ENCODE measurements at regions not wholly inside any gene's neighbourhood (a gene's known extent, or its start where the extent isn't known, plus 50 kb on each side); places are given as distances from the start of the nearest gene placed in this dataset.
A peak's percentile ranks its signal among the peaks of the same experiment; 100 is the strongest.
"Not testable (repeated sequence)": the region's sequence is repeated elsewhere in the genome, so short reads cannot be mapped to it uniquely, and the experiment has no call there.

DNA sequence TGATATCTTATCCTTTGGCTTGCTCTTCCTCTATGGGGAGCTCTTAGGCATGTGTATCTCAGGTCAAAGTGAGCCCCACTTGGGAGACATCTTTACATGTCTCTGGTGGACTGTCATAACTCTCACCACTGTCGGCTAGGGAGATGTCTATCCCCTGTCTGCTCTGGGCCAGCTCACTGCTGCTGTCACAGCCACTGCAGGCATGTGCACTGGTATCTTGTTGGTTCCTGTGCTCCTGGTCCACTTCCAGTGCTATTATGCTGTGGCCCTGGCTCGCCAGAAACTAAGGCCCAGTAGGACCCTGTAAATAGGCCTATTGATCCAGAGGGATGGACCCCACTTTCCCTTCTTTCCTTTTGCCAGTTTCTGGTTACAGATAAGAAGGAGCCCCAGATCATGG, 56.6 kb upstream of the LAS1L start:
- DNase-seq (ENCODE audit: low read depth, low spot score), result no peak
- in situ Hi-C loops (cut with HindIII; ENCODE audit: low sequenced_read_pairs), result no loop called here
- no peak overlapping the region for H3K4me3 ChIP-seq (ENCODE audit: low read depth, low read length)
- TF ChIP-seq, protein P1, sequence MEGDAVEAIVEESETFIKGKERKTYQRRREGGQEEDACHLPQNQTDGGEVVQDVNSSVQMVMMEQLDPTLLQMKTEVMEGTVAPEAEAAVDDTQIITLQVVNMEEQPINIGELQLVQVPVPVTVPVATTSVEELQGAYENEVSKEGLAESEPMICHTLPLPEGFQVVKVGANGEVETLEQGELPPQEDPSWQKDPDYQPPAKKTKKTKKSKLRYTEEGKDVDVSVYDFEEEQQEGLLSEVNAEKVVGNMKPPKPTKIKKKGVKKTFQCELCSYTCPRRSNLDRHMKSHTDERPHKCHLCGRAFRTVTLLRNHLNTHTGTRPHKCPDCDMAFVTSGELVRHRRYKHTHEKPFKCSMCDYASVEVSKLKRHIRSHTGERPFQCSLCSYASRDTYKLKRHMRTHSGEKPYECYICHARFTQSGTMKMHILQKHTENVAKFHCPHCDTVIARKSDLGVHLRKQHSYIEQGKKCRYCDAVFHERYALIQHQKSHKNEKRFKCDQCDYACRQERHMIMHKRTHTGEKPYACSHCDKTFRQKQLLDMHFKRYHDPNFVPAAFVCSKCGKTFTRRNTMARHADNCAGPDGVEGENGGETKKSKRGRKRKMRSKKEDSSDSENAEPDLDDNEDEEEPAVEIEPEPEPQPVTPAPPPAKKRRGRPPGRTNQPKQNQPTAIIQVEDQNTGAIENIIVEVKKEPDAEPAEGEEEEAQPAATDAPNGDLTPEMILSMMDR (IDR thresholded peaks at IDR 0.05; ENCODE audit: low read depth, low read length), result no peak

DNA sequence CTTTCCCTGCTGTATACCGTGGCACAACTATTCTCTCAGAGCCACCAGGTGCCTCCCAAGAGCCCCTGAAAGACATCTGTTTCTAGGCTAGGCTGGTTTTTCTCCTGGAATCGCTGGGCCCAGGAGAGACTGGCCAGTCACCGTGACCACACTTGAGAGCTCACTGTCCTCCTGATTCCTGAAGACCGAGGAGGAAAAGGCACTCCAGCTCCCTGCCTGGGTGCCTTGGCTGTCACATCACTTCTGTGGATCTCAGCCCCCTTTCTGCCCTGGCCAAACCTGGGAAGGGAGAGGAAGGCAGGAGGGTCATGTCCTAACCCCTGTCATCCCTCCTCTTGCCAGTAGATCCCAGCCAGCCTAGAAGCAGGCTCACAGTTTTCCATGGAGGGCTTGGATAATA, 54.7 kb upstream of the LAS1L start:
- H3K4me3 ChIP-seq (ENCODE audit: low read depth, low read length), result no peak overlapping the region
- TF ChIP-seq, protein P1 (IDR thresholded peaks at IDR 0.05; ENCODE audit: low read depth, low read length), result no peak
- DNase-seq (ENCODE audit: low read depth, low spot score), result no peak
- in situ Hi-C loops (cut with HindIII; ENCODE audit: low sequenced_read_pairs), result no loop called here

DNA sequence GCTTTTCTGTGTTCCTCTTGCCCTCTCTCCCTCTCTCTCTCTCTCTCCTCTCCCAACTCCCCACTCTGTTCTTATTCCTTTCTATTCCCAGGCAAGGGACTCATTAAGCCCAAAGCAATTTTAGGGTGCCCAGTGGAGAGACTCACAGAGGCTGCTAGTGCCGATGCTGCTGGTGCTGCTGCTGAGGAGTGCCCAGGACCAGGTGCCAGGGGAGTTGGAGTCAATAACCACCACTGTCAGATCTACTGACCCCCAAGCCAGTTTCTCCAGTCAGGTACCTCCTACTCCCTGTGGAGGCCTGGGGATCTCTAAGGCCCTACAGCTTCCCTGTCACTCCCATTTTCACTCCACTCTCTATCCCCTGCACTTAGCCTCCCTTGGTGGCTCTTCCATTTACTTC, 54.2 kb upstream of the LAS1L start:
- no peak for DNase-seq (ENCODE audit: low read depth, low spot score)
- in situ Hi-C loops (cut with HindIII; ENCODE audit: low sequenced_read_pairs), result no loop called here
- TF ChIP-seq, protein P1 (IDR thresholded peaks at IDR 0.05; ENCODE audit: low read depth, low read length), result no peak
- H3K4me3 ChIP-seq (ENCODE audit: low read depth, low read length), result no peak overlapping the region

DNA sequence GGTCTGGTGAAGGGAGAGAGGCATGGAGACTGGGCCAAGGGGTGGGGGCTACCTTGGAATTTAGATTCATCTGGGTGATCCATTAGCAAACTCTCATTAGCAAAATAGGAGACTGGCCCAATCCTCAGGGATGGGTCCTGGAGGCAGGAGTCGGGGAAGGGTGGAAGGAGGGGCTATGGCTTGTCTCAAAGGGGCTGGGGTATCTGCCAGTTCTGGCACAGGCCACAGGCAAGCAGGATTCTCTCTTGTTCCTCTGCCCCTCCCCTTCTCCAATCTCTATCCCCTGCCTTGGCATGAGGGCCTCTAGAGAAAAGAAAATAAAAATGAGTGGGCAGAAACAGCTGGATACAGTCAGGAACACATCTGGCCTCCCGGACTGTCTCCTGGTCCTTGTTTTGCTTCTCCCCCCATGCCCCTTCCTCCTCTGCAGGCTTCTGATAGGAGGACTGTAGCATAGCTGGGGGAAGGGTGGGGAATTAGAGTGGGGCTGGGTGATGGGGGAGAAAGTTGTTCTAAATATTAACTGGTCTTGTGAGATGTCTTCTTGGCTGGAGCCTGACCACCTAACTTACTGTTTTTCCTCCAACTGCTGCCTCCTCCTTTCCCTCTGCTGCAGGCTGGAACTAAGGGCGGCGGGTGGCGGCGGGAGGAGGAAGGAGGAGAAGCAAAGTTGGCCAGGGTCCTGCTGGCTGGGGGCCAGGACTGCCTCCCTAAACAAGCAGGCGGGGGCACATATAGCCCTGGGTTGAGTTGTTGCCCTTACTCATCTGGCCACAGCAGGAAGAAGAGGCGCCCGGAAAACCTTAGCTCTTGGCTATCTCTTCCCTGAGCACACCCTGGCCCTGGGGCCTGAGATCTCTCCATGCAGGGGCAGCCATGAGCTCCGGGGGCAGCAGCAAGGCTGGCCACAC, 53.3 kb upstream of the LAS1L start:
- H3K4me3 ChIP-seq (ENCODE audit: low read depth, low read length), result no peak overlapping the region
- TF ChIP-seq, protein P1 (IDR thresholded peaks at IDR 0.05; ENCODE audit: low read depth, low read length), result no peak
- peak; percentile 58 for DNase-seq (ENCODE audit: low read depth, low spot score)
- in situ Hi-C loops (cut with HindIII; ENCODE audit: low sequenced_read_pairs), result no loop called here

DNA sequence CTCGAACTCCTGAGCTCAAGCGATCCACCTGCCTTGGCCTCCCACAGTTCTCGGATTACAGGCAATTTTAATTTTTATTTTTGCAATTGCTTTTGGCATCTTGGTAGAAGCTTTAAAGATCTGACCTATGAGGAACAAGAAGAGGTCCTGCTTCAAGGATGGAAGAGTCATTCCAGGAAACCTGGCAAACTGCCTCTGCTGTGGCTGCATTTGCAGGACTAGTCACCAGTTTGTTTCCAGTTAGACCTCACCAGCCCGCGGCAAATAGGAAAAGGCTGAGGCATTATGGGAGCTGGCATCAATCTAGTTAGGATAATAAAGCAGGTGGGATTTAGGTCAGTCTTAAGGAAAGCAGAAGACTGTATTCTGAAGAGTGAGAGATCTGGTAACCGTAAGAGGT, 51.9 kb upstream of the LAS1L start:
- in situ Hi-C loops (cut with HindIII; ENCODE audit: low sequenced_read_pairs), result no loop called here
- H3K4me3 ChIP-seq (ENCODE audit: low read depth, low read length), result no peak overlapping the region
- DNase-seq (ENCODE audit: low read depth, low spot score), result peak; percentile 41
- TF ChIP-seq, protein P1 (IDR thresholded peaks at IDR 0.05; ENCODE audit: low read depth, low read length), result no peak

DNA sequence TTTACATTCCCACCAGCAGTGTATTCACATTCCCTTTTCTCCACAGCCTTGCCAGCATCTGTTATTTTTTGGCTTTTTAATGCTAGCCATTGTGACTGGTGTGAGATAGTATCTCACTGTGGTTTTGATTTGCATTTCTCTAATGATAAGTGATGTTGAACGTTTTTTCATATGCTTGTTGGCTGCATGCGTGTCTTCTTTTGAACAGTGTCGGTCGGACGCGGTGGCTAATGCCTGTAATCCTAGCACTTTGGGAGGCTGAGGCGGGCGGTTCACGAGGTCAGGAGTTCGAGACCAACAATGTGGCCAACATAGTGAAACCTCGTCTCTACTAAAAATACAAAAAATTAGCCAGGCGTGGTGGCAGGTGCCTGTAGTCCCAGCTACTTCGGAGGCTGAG, 50.6 kb upstream of the LAS1L start:
- DNase-seq (ENCODE audit: low read depth, low spot score); H3K4me3 ChIP-seq (ENCODE audit: low read depth, low read length): not testable (repeated sequence)

More for the DNA sequence above, 50.6 kb upstream of the LAS1L start:
- in situ Hi-C loops (cut with HindIII; ENCODE audit: low sequenced_read_pairs), result not testable (repeated sequence)

Measured in astrocyte of the spinal cord (primary cell).